GM23338 (cell line): ENCODE measurements at regions not wholly inside any gene's neighbourhood (a gene's known extent, or its start where the extent isn't known, plus 50 kb on each side); places are given as distances from the start of the nearest gene placed in this dataset.

Experiments used
- ATAC-seq: fragments of 200-7000 bp; cut with Tn5 transposase; 3 replicates; pipeline ENCODE4 v1.9.1; 2020
- DNase-seq: peaks from one replicate; pipeline ENCODE4 v3.0.0-alpha.2; 2015; ENCODE audit warnings: low spot score
- H2AFZ ChIP-seq: fragments of 200-600 bp; sonication (generic); 2 replicates; pipeline ENCODE4 v1.8.0; 2016; ENCODE audit warnings: antibody characterized with exemption, mild to moderate bottlenecking, moderate library complexity
- H3F3A ChIP-seq: fragments of 200-600 bp; sonication (generic); replicated peaks from 2 replicates; pipeline ENCODE4 v1.8.0; 2017; ENCODE audit warnings: antibody characterized with exemption, mixed run types, low read depth
- H3K27ac ChIP-seq: fragments of 200-600 bp; sonication (generic); 2 replicates; pipeline ENCODE4 v1.6.1; 2016; ENCODE audit warnings: low read depth
- H3K27me3 ChIP-seq: fragments of 200-600 bp; sonication (generic); 2 replicates; pipeline ENCODE4 v1.8.0; 2016; ENCODE audit warnings: mild to moderate bottlenecking, mixed run types, moderate library complexity; ENCODE audit not compliant: insufficient read depth
- H3K36me3 ChIP-seq: fragments of 200-600 bp; sonication (generic); 2 replicates; pipeline ENCODE4 v1.8.0; 2016; ENCODE audit warnings: mild to moderate bottlenecking; ENCODE audit not compliant: insufficient read depth
- H3K4me1 ChIP-seq: fragments of 200-600 bp; sonication (generic); 2 replicates; pipeline ENCODE4 v1.8.0; 2016; ENCODE audit warnings: mild to moderate bottlenecking, moderate library complexity; ENCODE audit not compliant: insufficient read depth
- H3K4me2 ChIP-seq: fragments of 200-600 bp; sonication (generic); 2 replicates; pipeline ENCODE4 v1.7.1; 2017; ENCODE audit warnings: mixed run types
- H3K4me3 ChIP-seq: fragments of 200-600 bp; sonication (generic); 2 replicates; pipeline ENCODE4 v1.6.1; 2016; ENCODE audit warnings: mixed run types
- H3K79me2 ChIP-seq: fragments of 200-600 bp; sonication (generic); replicated peaks from 2 replicates; pipeline ENCODE4 v1.8.0; 2017; ENCODE audit warnings: mild to moderate bottlenecking; ENCODE audit not compliant: insufficient read depth
- H3K9me2 ChIP-seq: fragments of 200-600 bp; sonication (generic); 2 replicates; pipeline ENCODE4 v1.8.0; 2017; ENCODE audit not compliant: insufficient read depth
- H4K20me1 ChIP-seq: fragments of 200-600 bp; sonication (generic); replicated peaks from 2 replicates; pipeline ENCODE4 v1.8.0; 2017; ENCODE audit warnings: mild to moderate bottlenecking; ENCODE audit not compliant: insufficient read depth
- H3K27ac Mint-ChIP-seq: 2 replicates; pipeline ENCODE4 v1.8.0; 2020; ENCODE audit warnings: inconsistent platforms, mild to moderate bottlenecking, moderate library complexity, mixed read lengths
- H3K27me3 Mint-ChIP-seq: 3 replicates; pipeline ENCODE4 v1.8.0; 2022; ENCODE audit warnings: low read depth, mild to moderate bottlenecking, moderate library complexity, mixed read lengths, inconsistent platforms; ENCODE audit not compliant: insufficient read depth, poor library complexity
- H3K36me3 Mint-ChIP-seq: 3 replicates; pipeline ENCODE4 v1.8.0; 2021; ENCODE audit warnings: low read depth, mild to moderate bottlenecking, inconsistent platforms, moderate library complexity, mixed read lengths
- H3K4me1 Mint-ChIP-seq: 3 replicates; pipeline ENCODE4 v1.8.0; 2020; ENCODE audit warnings: mild to moderate bottlenecking, inconsistent platforms, mixed read lengths
- H3K4me3 Mint-ChIP-seq: 3 replicates; pipeline ENCODE4 v1.8.0; 2021; ENCODE audit warnings: moderate library complexity, mild to moderate bottlenecking, inconsistent platforms, mixed read lengths
- H3K9me3 Mint-ChIP-seq: 3 replicates; pipeline ENCODE4 v1.8.0; 2020; ENCODE audit warnings: moderate library complexity, mild to moderate bottlenecking, inconsistent platforms, mixed read lengths
- CREB1 ChIP-seq: fragments of 250-450 bp; sonication (Bioruptor Pico); IDR thresholded peaks from 2 replicates; pipeline ENCODE4 v1.5.0; 2020; ENCODE audit warnings: low read depth, mild to moderate bottlenecking, moderate library complexity
- ETS1 ChIP-seq: IDR thresholded peaks from 2 replicates; pipeline ENCODE4 v1.6.1; 2016; ENCODE audit warnings: antibody characterized with exemption
- EZH2 ChIP-seq: fragments of 200-600 bp; sonication (generic); IDR thresholded peaks from one replicate; pipeline ENCODE4 v1.8.0; 2017; ENCODE audit warnings: antibody characterized with exemption, mild to moderate bottlenecking, low read depth; ENCODE audit not compliant: unreplicated experiment
- EZH2phosphoT487 ChIP-seq: fragments of 200-600 bp; sonication (generic); IDR thresholded peaks from one replicate; pipeline ENCODE4 v1.8.1; 2018; ENCODE audit warnings: antibody characterized with exemption; ENCODE audit not compliant: unreplicated experiment
- POLR2AphosphoS5 ChIP-seq: IDR thresholded peaks from 2 replicates; pipeline ENCODE4 v1.6.1; 2016; ENCODE audit warnings: antibody characterized with exemption, low read depth
- REST ChIP-seq: IDR thresholded peaks from one replicate; pipeline ENCODE4 v1.6.1; 2018; ENCODE audit warnings: antibody characterized with exemption; ENCODE audit not compliant: unreplicated experiment
- STAT1 ChIP-seq: IDR thresholded peaks from one replicate; pipeline ENCODE4 v1.6.1; 2016; ENCODE audit warnings: antibody characterized with exemption; ENCODE audit not compliant: unreplicated experiment
- ZNF114 ChIP-seq: fragments of 250-450 bp; sonication (Bioruptor Pico); IDR thresholded peaks from 2 replicates; pipeline ENCODE4 v1.5.0; 2020; ENCODE audit warnings: mild to moderate bottlenecking, moderate library complexity
- ZNF331 ChIP-seq: fragments of 250-450 bp; sonication (Bioruptor Pico); IDR thresholded peaks from 2 replicates; pipeline ENCODE4 v1.5.0; 2020; ENCODE audit warnings: low read depth, mild to moderate bottlenecking, moderate library complexity

- no peak overlapping the region for H2AFZ ChIP-seq
- Mint-ChIP-seq H3K4me3 (no peak overlapping the region), H3K9me3 (no peaks in the 10 kb centered on the region), H3K36me3 (no peaks in the 10 kb centered on the region), H3K27ac (no peak overlapping the region), H3K27me3 (peaks cover 1% of the 10 kb centered on the region), H3K4me1 (peaks cover 7% of the 10 kb centered on the region; the same call in 1 of the 3 replicates)
- no peak for TF ChIP-seq CREB1
- no peak for TF ChIP-seq EZH2phosphoT487
- no peak for TF ChIP-seq STAT1
- TF ChIP-seq ZNF114 (CRISPR knock-in tag): no peak
- ATAC-seq (no peak), DNase-seq (no peak)
- H3K9me2 ChIP-seq: no peaks in the 10 kb centered on the region
- no peaks in the 10 kb centered on the region for H3K4me1 ChIP-seq
- no peak overlapping the region for H3K4me2 ChIP-seq
- H3K27me3 ChIP-seq: no peaks in the 10 kb centered on the region
- H4K20me1 ChIP-seq: no peaks in the 10 kb centered on the region
- no peaks in the 10 kb centered on the region for H3F3A ChIP-seq
- H3K79me2 ChIP-seq: no peaks in the 10 kb centered on the region
- H3K4me3 ChIP-seq: no peak overlapping the region
- no peaks in the 10 kb centered on the region for H3K36me3 ChIP-seq
- no peak overlapping the region for H3K27ac ChIP-seq
Observed at GRCh38 chr5:36364473-36364872, 62.8 kb upstream of the RANBP3L start.

GRCh38 chr5:36365896-36366295 lies 64.2 kb upstream of the RANBP3L start:
- Histone ChIP-seq H3K27me3 (no peaks in the 10 kb centered on the region), H2AFZ (peak overlapping the region; percentile 17; the same call in 1 of the 2 replicates), H4K20me1 (no peaks in the 10 kb centered on the region), H3K36me3 (no peaks in the 10 kb centered on the region), H3K4me3 (no peak overlapping the region), H3K4me1 (no peaks in the 10 kb centered on the region), H3K4me2 (no peak overlapping the region), H3F3A (no peaks in the 10 kb centered on the region), H3K79me2 (no peaks in the 10 kb centered on the region), H3K27ac (no peak overlapping the region), H3K9me2 (no peaks in the 10 kb centered on the region)
- H3K36me3 Mint-ChIP-seq: no peaks in the 10 kb centered on the region
- H3K27ac Mint-ChIP-seq: no peak overlapping the region
- TF ChIP-seq REST (no peak), ZNF331 (CRISPR knock-in tag) (no peak), ETS1 (no peak), EZH2phosphoT487 (no peak), EZH2 (no peak), POLR2AphosphoS5 (no peak), CREB1 (no peak)
- DNase-seq (no peak), ATAC-seq (no peak)
- H3K27me3 Mint-ChIP-seq: peaks cover 1% of the 10 kb centered on the region
- H3K4me1 Mint-ChIP-seq: no peaks in the 10 kb centered on the region
- H3K9me3 Mint-ChIP-seq: no peaks in the 10 kb centered on the region
- H3K4me3 Mint-ChIP-seq: no peak overlapping the region
